Amniotic epithelial cell (primary cell): ENCODE measurements at regions not wholly inside any gene's neighbourhood (a gene's known extent, or its start where the extent isn't known, plus 50 kb on each side); places are given as distances from the start of the nearest gene placed in this dataset.
"Not testable (repeated sequence)": the region's sequence is repeated elsewhere in the genome, so short reads cannot be mapped to it uniquely, and the experiment has no call there.

ENCODE experiments used
- DNase-seq: peaks from one replicate; pipeline ENCODE4 v3.0.0-alpha.2; 2010; ENCODE audit warnings: low read depth

GRCh38 chr9:63912451-63912850, 1372.6 kb downstream of the FOXD4L5 start:
- not testable (repeated sequence) for DNase-seq

- not testable (repeated sequence) for DNase-seq
Observed at GRCh38 chr9:63909076-63909475, 1375.9 kb downstream of the FOXD4L5 start.

- DNase-seq: not testable (repeated sequence)
Observed at GRCh38 chr9:63899637-63900190, 1385.3 kb downstream of the FOXD4L5 start.

GRCh38 chr9:63881386-63881785, 1403.6 kb downstream of the FOXD4L5 start:
- DNase-seq: not testable (repeated sequence)

- DNase-seq: not testable (repeated sequence)
Observed at GRCh38 chr9:63876380-63876779, 1408.6 kb downstream of the FOXD4L5 start.

GRCh38 chr9:63859475-63860215, 1425.4 kb downstream of the FOXD4L5 start:
- DNase-seq: peak; percentile 46

GRCh38 chr9:63859090-63859474, 1425.9 kb downstream of the FOXD4L5 start:
- DNase-seq: not testable (repeated sequence)

- not testable (repeated sequence) for DNase-seq
Observed at GRCh38 chr9:63853140-63853751, 1431.8 kb downstream of the FOXD4L5 start.

- not testable (repeated sequence) for DNase-seq
Observed at GRCh38 chr9:63824804-63825203, 1460.2 kb downstream of the FOXD4L5 start.

GRCh38 chr9:63823375-63824201, 1461.4 kb downstream of the FOXD4L5 start:
- DNase-seq: peak; percentile 9

GRCh38 chr9:63822615-63823374, 1462.2 kb downstream of the FOXD4L5 start:
- DNase-seq: not testable (repeated sequence)

- not testable (repeated sequence) for DNase-seq
Observed at GRCh38 chr9:63821293-63821692, 1463.7 kb downstream of the FOXD4L5 start.

- DNase-seq: not testable (repeated sequence)
Observed at GRCh38 chr9:63820882-63821281, 1464.1 kb downstream of the FOXD4L5 start.

- DNase-seq: not testable (repeated sequence)
Observed at GRCh38 chr9:63820383-63820782, 1464.6 kb downstream of the FOXD4L5 start.

GRCh38 chr9:63817622-63818518, 1467.1 kb downstream of the FOXD4L5 start:
- DNase-seq: no peak

GRCh38 chr9:63816751-63817621, 1468.0 kb downstream of the FOXD4L5 start:
- DNase-seq: peak; percentile 84

GRCh38 chr9:63814970-63815669, 1469.9 kb downstream of the FOXD4L5 start:
- not testable (repeated sequence) for DNase-seq

GRCh38 chr9:63813391-63814021, 1471.5 kb downstream of the FOXD4L5 start:
- DNase-seq: not testable (repeated sequence)
